ENCODE measurements at regions not wholly inside any gene's neighbourhood (a gene's known extent, or its start where the extent isn't known, plus 50 kb on each side); places are given as distances from the start of the nearest gene placed in this dataset.

- no peak for FAIRE-seq
Observed at GRCh38 chr10:90421874-90422273, 436.0 kb downstream of the HTR7 start.

GRCh38 chr10:90424730-90425129, 433.1 kb downstream of the HTR7 start:
- no peak for FAIRE-seq

GRCh38 chr10:90430186-90430585, 427.7 kb downstream of the HTR7 start:
- FAIRE-seq: no peak

GRCh38 chr10:90432866-90433265, 425.0 kb downstream of the HTR7 start:
- FAIRE-seq: no peak

GRCh38 chr10:90435296-90435695, 422.5 kb downstream of the HTR7 start:
- FAIRE-seq: no peak

- FAIRE-seq: no peak
Observed at GRCh38 chr10:90437452-90437851, 420.4 kb downstream of the HTR7 start.

GRCh38 chr10:90440870-90441269, 417.0 kb downstream of the HTR7 start:
- FAIRE-seq: no peak

- no peak for FAIRE-seq
Observed at GRCh38 chr10:90443342-90443741, 414.5 kb downstream of the HTR7 start.

- no peak for FAIRE-seq
Observed at GRCh38 chr10:90447831-90448230, 410.0 kb downstream of the HTR7 start.

GRCh38 chr10:90450797-90451196, 407.0 kb downstream of the HTR7 start:
- no peak for FAIRE-seq

GRCh38 chr10:90451283-90451682, 406.6 kb downstream of the HTR7 start:
- no peak for FAIRE-seq

GRCh38 chr10:90458054-90458453, 399.8 kb downstream of the HTR7 start:
- FAIRE-seq: no peak

GRCh38 chr10:90458571-90458970, 399.3 kb downstream of the HTR7 start:
- FAIRE-seq: no peak

GRCh38 chr10:90461437-90462155, 396.2 kb downstream of the HTR7 start:
- no peak for FAIRE-seq

- FAIRE-seq: no peak
Observed at GRCh38 chr10:90462749-90463470, 394.9 kb downstream of the HTR7 start.

GRCh38 chr10:90464329-90464728, 393.5 kb downstream of the HTR7 start:
- no peak for FAIRE-seq

GRCh38 chr10:90470966-90471365, 386.9 kb downstream of the HTR7 start:
- no peak for FAIRE-seq

- FAIRE-seq: no peak
Observed at GRCh38 chr10:90480466-90480865, 377.4 kb downstream of the HTR7 start.

GRCh38 chr10:90481326-90481923, 376.4 kb downstream of the HTR7 start:
- no peak for FAIRE-seq

- no peak for FAIRE-seq
Observed at GRCh38 chr10:90484518-90484917, 373.3 kb downstream of the HTR7 start.

- no peak for FAIRE-seq
Observed at GRCh38 chr10:90494183-90494582, 363.7 kb downstream of the HTR7 start.

GRCh38 chr10:90504172-90504571, 353.7 kb downstream of the HTR7 start:
- no peak for FAIRE-seq

GRCh38 chr10:90526721-90527120, 331.1 kb downstream of the HTR7 start:
- no peak for FAIRE-seq

- FAIRE-seq: no peak
Observed at GRCh38 chr10:90530521-90530920, 327.3 kb downstream of the HTR7 start.

All from islet of Langerhans (tissue), 1 donor.